22Rv1 (cell line): ENCODE measurements at regions not wholly inside any gene's neighbourhood (a gene's known extent, or its start where the extent isn't known, plus 50 kb on each side); places are given as distances from the start of the nearest gene placed in this dataset.

Source experiments
- ZFX ChIP-seq: fragments of 450-650 bp; IDR thresholded peaks from 2 replicates; pipeline ENCODE4 v1.6.1; 2017; ENCODE audit warnings: antibody characterized with exemption, borderline replicate concordance
- TF ChIP-seq, protein P1 (sequence below): fragments of 450-650 bp; IDR thresholded peaks from 2 replicates; pipeline ENCODE4 v1.5.1; 2017; ENCODE audit warnings: mild to moderate bottlenecking

GRCh38 chr3:87125116-87125515 lies 102.0 kb upstream of the CHMP2B start:
- TF ChIP-seq, protein P1, sequence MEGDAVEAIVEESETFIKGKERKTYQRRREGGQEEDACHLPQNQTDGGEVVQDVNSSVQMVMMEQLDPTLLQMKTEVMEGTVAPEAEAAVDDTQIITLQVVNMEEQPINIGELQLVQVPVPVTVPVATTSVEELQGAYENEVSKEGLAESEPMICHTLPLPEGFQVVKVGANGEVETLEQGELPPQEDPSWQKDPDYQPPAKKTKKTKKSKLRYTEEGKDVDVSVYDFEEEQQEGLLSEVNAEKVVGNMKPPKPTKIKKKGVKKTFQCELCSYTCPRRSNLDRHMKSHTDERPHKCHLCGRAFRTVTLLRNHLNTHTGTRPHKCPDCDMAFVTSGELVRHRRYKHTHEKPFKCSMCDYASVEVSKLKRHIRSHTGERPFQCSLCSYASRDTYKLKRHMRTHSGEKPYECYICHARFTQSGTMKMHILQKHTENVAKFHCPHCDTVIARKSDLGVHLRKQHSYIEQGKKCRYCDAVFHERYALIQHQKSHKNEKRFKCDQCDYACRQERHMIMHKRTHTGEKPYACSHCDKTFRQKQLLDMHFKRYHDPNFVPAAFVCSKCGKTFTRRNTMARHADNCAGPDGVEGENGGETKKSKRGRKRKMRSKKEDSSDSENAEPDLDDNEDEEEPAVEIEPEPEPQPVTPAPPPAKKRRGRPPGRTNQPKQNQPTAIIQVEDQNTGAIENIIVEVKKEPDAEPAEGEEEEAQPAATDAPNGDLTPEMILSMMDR = no peak
- no peak for TF ChIP-seq ZFX
